ENCODE measurements at regions not wholly inside any gene's neighbourhood (a gene's known extent, or its start where the extent isn't known, plus 50 kb on each side); places are given as distances from the start of the nearest gene placed in this dataset.

DNA sequence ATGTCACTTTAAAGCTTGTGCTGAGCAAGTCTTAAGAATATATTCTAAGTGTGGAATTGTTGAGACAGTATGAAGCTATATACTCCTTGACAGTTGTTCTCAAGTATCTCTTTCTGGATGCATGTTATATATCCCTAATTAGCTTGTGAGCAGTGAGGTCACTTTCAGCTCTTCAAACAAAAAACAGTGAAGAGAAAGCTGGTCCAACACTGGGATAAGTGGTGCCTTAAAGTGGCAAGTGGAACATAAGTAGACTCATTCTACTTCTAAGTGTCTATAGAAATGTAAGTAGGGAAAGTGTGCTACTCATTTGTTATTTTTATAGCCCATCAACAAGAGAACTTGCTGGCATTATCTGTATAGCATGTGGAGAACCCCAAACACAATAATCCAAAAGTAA is 133.1 kb upstream of the BACH2 start:
- Histone ChIP-seq H3K4me3 (no peak overlapping the region), H3K4me1 (no peaks in the 10 kb centered on the region), H3K9me3 (peaks cover 10% of the 10 kb centered on the region), H3K27ac (no peak overlapping the region), H3K36me3 (no peaks in the 10 kb centered on the region), H3K27me3 (no peaks in the 10 kb centered on the region)
- DNase-seq (no peak), ATAC-seq (no peak)
- TF ChIP-seq, protein P1, sequence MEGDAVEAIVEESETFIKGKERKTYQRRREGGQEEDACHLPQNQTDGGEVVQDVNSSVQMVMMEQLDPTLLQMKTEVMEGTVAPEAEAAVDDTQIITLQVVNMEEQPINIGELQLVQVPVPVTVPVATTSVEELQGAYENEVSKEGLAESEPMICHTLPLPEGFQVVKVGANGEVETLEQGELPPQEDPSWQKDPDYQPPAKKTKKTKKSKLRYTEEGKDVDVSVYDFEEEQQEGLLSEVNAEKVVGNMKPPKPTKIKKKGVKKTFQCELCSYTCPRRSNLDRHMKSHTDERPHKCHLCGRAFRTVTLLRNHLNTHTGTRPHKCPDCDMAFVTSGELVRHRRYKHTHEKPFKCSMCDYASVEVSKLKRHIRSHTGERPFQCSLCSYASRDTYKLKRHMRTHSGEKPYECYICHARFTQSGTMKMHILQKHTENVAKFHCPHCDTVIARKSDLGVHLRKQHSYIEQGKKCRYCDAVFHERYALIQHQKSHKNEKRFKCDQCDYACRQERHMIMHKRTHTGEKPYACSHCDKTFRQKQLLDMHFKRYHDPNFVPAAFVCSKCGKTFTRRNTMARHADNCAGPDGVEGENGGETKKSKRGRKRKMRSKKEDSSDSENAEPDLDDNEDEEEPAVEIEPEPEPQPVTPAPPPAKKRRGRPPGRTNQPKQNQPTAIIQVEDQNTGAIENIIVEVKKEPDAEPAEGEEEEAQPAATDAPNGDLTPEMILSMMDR (IDR thresholded peaks at IDR 0.05), result no peak
- intact Hi-C loops (cut with DNase I), result no loop called here

DNA sequence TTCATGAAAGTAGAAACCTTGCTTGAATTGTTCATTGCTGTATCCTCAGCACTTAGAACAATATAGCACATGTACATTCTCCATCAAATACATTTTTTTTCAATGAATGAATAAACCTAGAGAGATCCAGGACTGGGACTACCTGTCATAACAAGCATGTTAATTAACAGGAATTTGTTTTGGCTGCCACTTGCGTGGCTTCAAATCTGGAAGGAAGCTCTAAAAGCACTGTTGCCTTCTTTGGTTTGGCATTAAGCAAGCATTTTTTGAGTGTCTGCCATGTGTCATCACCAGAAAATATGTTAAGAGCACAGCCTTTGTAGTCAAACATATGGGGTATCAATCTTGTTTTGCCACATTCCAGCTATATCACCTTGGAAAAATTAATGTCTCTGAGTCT is 131.9 kb upstream of the BACH2 start:
- Histone ChIP-seq H3K27me3 (no peaks in the 10 kb centered on the region), H3K9me3 (peaks cover 10% of the 10 kb centered on the region), H3K36me3 (no peaks in the 10 kb centered on the region), H3K4me3 (no peak overlapping the region), H3K27ac (no peak overlapping the region), H3K4me1 (no peaks in the 10 kb centered on the region)
- ATAC-seq (no peak), DNase-seq (no peak)
- intact Hi-C loops (cut with DNase I), result no loop called here
- TF ChIP-seq, protein P1 (IDR thresholded peaks at IDR 0.05), result no peak

DNA sequence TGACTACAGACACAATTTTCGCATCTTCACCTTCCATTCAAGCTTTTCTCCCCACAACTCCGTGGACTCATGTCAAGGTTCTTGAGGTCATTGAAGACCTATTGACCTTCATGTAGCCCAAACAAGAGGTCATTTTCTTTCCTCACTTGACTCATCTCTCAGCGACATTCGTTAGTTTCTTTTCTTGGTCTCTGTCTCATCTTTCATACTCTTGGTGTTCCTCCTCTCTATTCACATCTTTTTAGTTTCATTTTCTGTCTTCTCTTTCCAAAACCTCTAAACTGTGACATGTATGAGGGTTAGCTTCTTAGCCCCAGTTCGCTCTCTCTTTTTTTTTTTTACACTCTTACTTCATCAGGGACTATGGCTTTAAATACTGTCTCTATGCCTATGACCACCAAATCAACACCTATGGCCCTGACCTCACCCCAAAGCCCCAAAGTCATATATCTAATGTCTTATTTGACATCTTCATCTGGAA is 128.6 kb upstream of the BACH2 start:
- H3K27ac ChIP-seq, result no peak overlapping the region
- no peaks in the 10 kb centered on the region for H3K36me3 ChIP-seq
- ATAC-seq, result no peak
- no peak overlapping the region for H3K4me3 ChIP-seq
- no peaks in the 10 kb centered on the region for H3K27me3 ChIP-seq
- TF ChIP-seq, protein P1 (IDR thresholded peaks at IDR 0.05), result no peak
- intact Hi-C loops (cut with DNase I), result no loop called here
- no peaks in the 10 kb centered on the region for H3K4me1 ChIP-seq
- H3K9me3 ChIP-seq, result peaks cover 10% of the 10 kb centered on the region
- DNase-seq, result no peak

DNA sequence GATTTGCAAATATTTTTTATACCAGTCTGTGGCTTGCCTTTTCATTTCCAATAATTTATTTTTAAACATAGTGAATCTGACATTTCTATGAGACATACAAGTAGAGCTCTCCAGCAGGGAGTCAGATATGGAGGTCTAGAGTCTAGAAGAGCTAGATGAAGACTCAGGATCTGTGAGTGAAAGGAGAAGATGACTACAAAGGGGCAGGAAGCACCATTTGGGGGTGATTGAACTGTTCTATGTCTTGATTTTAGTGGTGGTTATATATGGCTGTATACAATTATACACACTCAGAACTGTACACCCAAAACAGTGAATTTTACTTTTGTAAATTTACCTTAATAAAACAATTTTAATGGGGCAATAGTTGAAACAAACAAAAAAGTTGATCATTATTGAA is 127.9 kb upstream of the BACH2 start:
- Histone ChIP-seq H3K27ac (no peak overlapping the region), H3K9me3 (peaks cover 9% of the 10 kb centered on the region), H3K4me3 (no peak overlapping the region), H3K27me3 (no peaks in the 10 kb centered on the region), H3K4me1 (no peaks in the 10 kb centered on the region), H3K36me3 (no peaks in the 10 kb centered on the region)
- intact Hi-C loops (cut with DNase I), result no loop called here
- DNase-seq, result no peak
- TF ChIP-seq, protein P1 (IDR thresholded peaks at IDR 0.05), result no peak
- ATAC-seq, result no peak

DNA sequence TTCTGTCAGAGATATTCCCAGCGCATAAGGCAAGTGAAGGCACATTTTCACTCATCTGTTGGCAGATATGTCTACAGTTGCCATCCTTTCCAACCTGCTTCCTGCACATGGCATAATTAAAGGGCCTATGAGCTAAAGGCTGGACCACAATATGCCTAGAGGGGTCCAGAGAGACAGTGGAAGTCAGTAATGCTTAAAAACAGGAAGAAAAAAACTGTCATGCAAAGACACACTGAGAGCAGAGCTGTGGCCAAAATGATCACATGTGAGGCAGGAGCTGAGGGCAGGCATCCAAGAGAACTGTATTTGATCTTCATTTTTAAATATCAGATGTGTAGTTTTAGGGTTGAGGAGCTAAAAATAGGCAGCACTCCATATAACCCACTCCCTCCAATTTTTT is 125.0 kb upstream of the BACH2 start:
- TF ChIP-seq, protein P1 (IDR thresholded peaks at IDR 0.05), result no peak
- DNase-seq (no peak), ATAC-seq (no peak)
- no peaks in the 10 kb centered on the region for H3K4me1 ChIP-seq
- no peaks in the 10 kb centered on the region for H3K9me3 ChIP-seq
- no peaks in the 10 kb centered on the region for H3K36me3 ChIP-seq
- H3K27ac ChIP-seq, result no peak overlapping the region
- no peaks in the 10 kb centered on the region for H3K27me3 ChIP-seq
- no peak overlapping the region for H3K4me3 ChIP-seq
- intact Hi-C loops (cut with DNase I), result no loop called here

DNA sequence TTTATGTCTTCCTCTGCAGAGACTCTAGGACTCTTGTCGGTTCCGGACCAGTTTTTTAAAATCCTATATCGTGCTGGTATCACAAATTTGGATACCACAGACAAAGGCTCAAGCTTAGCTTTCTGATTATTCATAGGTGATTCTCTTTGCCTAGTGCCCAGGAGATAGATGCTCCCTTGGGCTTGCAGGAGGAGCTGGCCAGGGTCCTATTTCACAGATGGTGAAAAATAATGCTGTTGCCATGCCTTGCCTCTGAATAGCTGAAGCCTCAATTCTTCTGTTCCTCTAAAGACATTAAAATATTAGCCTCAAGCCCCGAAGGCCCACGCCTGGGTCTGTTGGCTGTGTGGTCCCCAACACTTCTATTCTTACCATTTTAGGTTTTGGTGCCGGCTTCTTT is 123.9 kb upstream of the BACH2 start:
- no peak for DNase-seq
- Histone ChIP-seq H3K36me3 (no peaks in the 10 kb centered on the region), H3K4me1 (no peaks in the 10 kb centered on the region), H3K4me3 (no peak overlapping the region), H3K9me3 (no peaks in the 10 kb centered on the region), H3K27me3 (no peaks in the 10 kb centered on the region), H3K27ac (no peak overlapping the region)
- intact Hi-C loops (cut with DNase I), result no loop called here
- TF ChIP-seq, protein P1 (IDR thresholded peaks at IDR 0.05), result no peak
- ATAC-seq, result no peak

Measured in upper lobe of right lung (tissue), 1 donor.